ENCODE measurements at regions not wholly inside any gene's neighbourhood (a gene's known extent, or its start where the extent isn't known, plus 50 kb on each side); places are given as distances from the start of the nearest gene placed in this dataset.

- H3K9me3 ChIP-seq (ENCODE audit: low read depth) = no peaks in the 10 kb centered on the region
- no peaks in the 10 kb centered on the region for H3K27me3 ChIP-seq
- no peak overlapping the region for H2AFZ ChIP-seq
- H3K36me3 ChIP-seq (replicated peaks; ENCODE audit: insufficient read depth, low read depth) = no peaks in the 10 kb centered on the region
- WGBS (ENCODE audit: low lambda C conversion rate, missing lambda C conversion rate) = 92% methylated on average over 4 of the region's 4 CpGs
- H3K79me2 ChIP-seq = no peaks in the 10 kb centered on the region
- no peak overlapping the region for H3K4me2 ChIP-seq
- H4K20me1 ChIP-seq (ENCODE audit: insufficient read depth, poor library complexity, severe bottlenecking) = no peaks in the 10 kb centered on the region
- H3K4me3 ChIP-seq = no peak overlapping the region
- TF ChIP-seq EZH2 (IDR thresholded peaks at IDR 0.05; ENCODE audit: borderline replicate concordance) (no peak), EZH2phosphoT487 (IDR thresholded peaks at IDR 0.05; ENCODE audit: low read depth, severe bottlenecking, unreplicated experiment) (no peak)
- TF ChIP-seq, protein P1, sequence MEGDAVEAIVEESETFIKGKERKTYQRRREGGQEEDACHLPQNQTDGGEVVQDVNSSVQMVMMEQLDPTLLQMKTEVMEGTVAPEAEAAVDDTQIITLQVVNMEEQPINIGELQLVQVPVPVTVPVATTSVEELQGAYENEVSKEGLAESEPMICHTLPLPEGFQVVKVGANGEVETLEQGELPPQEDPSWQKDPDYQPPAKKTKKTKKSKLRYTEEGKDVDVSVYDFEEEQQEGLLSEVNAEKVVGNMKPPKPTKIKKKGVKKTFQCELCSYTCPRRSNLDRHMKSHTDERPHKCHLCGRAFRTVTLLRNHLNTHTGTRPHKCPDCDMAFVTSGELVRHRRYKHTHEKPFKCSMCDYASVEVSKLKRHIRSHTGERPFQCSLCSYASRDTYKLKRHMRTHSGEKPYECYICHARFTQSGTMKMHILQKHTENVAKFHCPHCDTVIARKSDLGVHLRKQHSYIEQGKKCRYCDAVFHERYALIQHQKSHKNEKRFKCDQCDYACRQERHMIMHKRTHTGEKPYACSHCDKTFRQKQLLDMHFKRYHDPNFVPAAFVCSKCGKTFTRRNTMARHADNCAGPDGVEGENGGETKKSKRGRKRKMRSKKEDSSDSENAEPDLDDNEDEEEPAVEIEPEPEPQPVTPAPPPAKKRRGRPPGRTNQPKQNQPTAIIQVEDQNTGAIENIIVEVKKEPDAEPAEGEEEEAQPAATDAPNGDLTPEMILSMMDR (IDR thresholded peaks at IDR 0.05; ENCODE audit: poor library complexity) = no peak
- no peak for DNase-seq (ENCODE audit: low spot score)
- H3K9me2 ChIP-seq (replicated peaks; ENCODE audit: insufficient read depth) = no peaks in the 10 kb centered on the region
- H3K4me1 ChIP-seq (ENCODE audit: insufficient read depth) = no peaks in the 10 kb centered on the region
- H3K27ac ChIP-seq = no peak overlapping the region
Observed at GRCh38 chr12:30092983-30093617, 309.4 kb upstream of the TMTC1 start.

- Histone ChIP-seq H2AFZ (no peak overlapping the region), H3K4me1 (ENCODE audit: insufficient read depth) (no peaks in the 10 kb centered on the region), H3K9me3 (ENCODE audit: low read depth) (no peaks in the 10 kb centered on the region), H3K27ac (no peak overlapping the region), H3K79me2 (no peaks in the 10 kb centered on the region), H3K4me2 (no peak overlapping the region), H3K4me3 (no peak overlapping the region), H3K36me3 (replicated peaks; ENCODE audit: insufficient read depth, low read depth) (no peaks in the 10 kb centered on the region), H3K27me3 (no peaks in the 10 kb centered on the region), H3K9me2 (replicated peaks; ENCODE audit: insufficient read depth) (no peaks in the 10 kb centered on the region), H4K20me1 (ENCODE audit: insufficient read depth, poor library complexity, severe bottlenecking) (no peaks in the 10 kb centered on the region)
- TF ChIP-seq, protein P1 (IDR thresholded peaks at IDR 0.05; ENCODE audit: poor library complexity) = no peak
- no peak for TF ChIP-seq EZH2phosphoT487 (IDR thresholded peaks at IDR 0.05; ENCODE audit: low read depth, severe bottlenecking, unreplicated experiment)
- no peak for TF ChIP-seq EZH2 (IDR thresholded peaks at IDR 0.05; ENCODE audit: borderline replicate concordance)
- no peak for DNase-seq (ENCODE audit: low spot score)
- whole genome bisulfite sequencing (ENCODE audit: low lambda C conversion rate, missing lambda C conversion rate) = 77% methylated on average over 2 of the region's 2 CpGs
Observed at GRCh38 chr12:30090258-30090657, 306.5 kb upstream of the TMTC1 start.

DNA sequence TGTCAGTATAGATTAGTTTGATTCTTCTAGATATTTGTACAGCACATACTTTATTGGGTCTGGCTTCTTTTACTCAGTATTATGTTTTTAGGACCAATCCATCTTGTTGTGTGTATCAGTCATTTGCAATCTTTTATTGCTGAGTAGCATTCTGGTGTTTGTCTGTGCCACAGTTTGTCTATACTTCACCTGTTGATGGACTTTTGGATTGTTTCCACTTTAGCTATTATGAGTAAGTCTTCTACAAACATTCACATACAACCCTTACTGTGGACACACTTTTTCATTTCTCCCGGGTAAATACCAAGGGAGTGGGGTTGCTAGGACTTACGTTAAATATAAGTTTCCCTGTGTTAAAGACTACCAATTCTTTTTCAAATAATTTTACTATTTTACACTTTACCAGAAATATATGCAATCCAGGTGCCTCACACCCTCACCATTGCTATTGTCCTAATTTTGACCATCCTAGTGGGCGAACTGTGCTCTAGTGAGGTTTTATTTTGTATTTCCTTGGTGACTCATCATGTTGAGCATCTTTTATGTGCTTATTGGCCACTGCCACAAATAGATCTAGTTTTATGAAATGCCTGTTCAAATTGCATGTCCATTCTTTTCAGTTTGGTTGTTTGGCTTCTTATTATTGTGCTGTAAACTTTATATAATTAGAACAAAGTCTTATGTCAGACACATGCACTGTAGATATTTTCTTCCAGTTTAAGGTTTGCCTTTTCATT lies 304.7 kb upstream of the TMTC1 start:
- 32% methylated on average over 3 of the region's 3 CpGs for WGBS (ENCODE audit: low lambda C conversion rate, missing lambda C conversion rate)
- peak overlapping the region; percentile 12 for H3K27ac ChIP-seq

More for the DNA sequence above, 304.7 kb upstream of the TMTC1 start:
- DNase-seq (ENCODE audit: low spot score) = peak; percentile 12
- Histone ChIP-seq H3K36me3 (replicated peaks; ENCODE audit: insufficient read depth, low read depth) (no peaks in the 10 kb centered on the region), H3K27me3 (no peaks in the 10 kb centered on the region), H2AFZ (no peak overlapping the region), H4K20me1 (ENCODE audit: insufficient read depth, poor library complexity, severe bottlenecking) (no peaks in the 10 kb centered on the region), H3K4me3 (no peak overlapping the region), H3K4me1 (ENCODE audit: insufficient read depth) (no peaks in the 10 kb centered on the region), H3K9me2 (replicated peaks; ENCODE audit: insufficient read depth) (no peaks in the 10 kb centered on the region), H3K4me2 (no peak overlapping the region), H3K79me2 (no peaks in the 10 kb centered on the region), H3K9me3 (ENCODE audit: low read depth) (no peaks in the 10 kb centered on the region)
- TF ChIP-seq EZH2 (IDR thresholded peaks at IDR 0.05; ENCODE audit: borderline replicate concordance) = no peak
- no peak for TF ChIP-seq EZH2phosphoT487 (IDR thresholded peaks at IDR 0.05; ENCODE audit: low read depth, severe bottlenecking, unreplicated experiment)
- TF ChIP-seq, protein P1 (IDR thresholded peaks at IDR 0.05; ENCODE audit: poor library complexity) = no peak
